NT2/D1 (cell line): ENCODE measurements at regions not wholly inside any gene's neighbourhood (a gene's known extent, or its start where the extent isn't known, plus 50 kb on each side); places are given as distances from the start of the nearest gene placed in this dataset.

ENCODE experiments used
- SUZ12 ChIP-seq: IDR thresholded peaks from 2 replicates; pipeline ENCODE4 v1.6.1; 2011; ENCODE audit not compliant: insufficient read length, insufficient read depth; ENCODE audit errors: extremely low read depth
- ZNF274 ChIP-seq: IDR thresholded peaks from 2 replicates; pipeline ENCODE4 v1.6.1; 2011; ENCODE audit warnings: mild to moderate bottlenecking, low read depth, low read length

DNA sequence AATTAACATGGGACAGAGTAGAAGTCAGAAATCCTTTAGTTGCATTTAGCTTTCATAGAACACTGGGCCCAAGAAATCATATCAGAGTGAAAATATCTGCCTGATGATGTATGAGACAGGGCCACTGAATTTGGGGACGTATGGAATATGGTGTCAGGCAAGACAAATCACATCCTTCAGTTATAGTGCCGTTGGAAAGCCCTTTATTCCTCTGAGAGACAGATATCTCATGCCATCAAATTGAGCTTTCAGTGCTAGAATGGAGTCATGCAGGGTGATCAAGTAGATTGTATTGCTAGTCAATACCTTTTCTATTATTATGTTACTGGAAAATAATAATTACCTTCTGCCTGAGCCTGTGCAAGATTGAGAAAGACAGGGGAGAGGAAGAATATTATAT, 398.2 kb upstream of the RARB start:
- TF ChIP-seq ZNF274 (no peak), SUZ12 (no peak)
